ENCODE measurements at regions not wholly inside any gene's neighbourhood (a gene's known extent, or its start where the extent isn't known, plus 50 kb on each side); places are given as distances from the start of the nearest gene placed in this dataset.

- 81 to 90% methylated on average over 1 of the region's 1 CpG for WGBS, 2 donors
- TF ChIP-seq POLR2A (IDR thresholded peaks at IDR 0.05) (no peak), CTCF (IDR thresholded peaks at IDR 0.05) (no peak), EP300 (IDR thresholded peaks at IDR 0.05) (no peak), POLR2AphosphoS5 (IDR thresholded peaks at IDR 0.05) (no peak)
Observed at GRCh38 chr9:118148990-118149389, 444.8 kb downstream of the TLR4 start.

GRCh38 chr9:118156846-118157245 lies 452.6 kb downstream of the TLR4 start:
- H3K27ac ChIP-seq = no peak overlapping the region
- H3K4me1 ChIP-seq = no peaks in the 10 kb centered on the region
- no peaks in the 10 kb centered on the region for H3K9me3 ChIP-seq
- ATAC-seq (ENCODE audit: low FRiP score in 2 of 2) (no peak), DNase-seq (no peak)
- no peaks in the 10 kb centered on the region for H3K36me3 ChIP-seq
- WGBS, 2 donors = 71 to 76% methylated on average over 6 of the region's 6 CpGs
- H3K27me3 ChIP-seq = no peaks in the 10 kb centered on the region
- no peak overlapping the region for H3K4me3 ChIP-seq
- no peak for TF ChIP-seq POLR2A (IDR thresholded peaks at IDR 0.05)

More at GRCh38 chr9:118148990-118149389, 444.8 kb downstream of the TLR4 start:
- ATAC-seq (ENCODE audit: low FRiP score in 2 of 2) (no peak), DNase-seq (no peak)
- Histone ChIP-seq H3K27me3 (no peaks in the 10 kb centered on the region), H3K36me3 (no peaks in the 10 kb centered on the region), H3K4me3 (no peak overlapping the region), H3K4me1 (no peaks in the 10 kb centered on the region), H3K27ac (no peak overlapping the region), H3K9me3 (no peaks in the 10 kb centered on the region)

GRCh38 chr9:118162716-118163115 lies 458.5 kb downstream of the TLR4 start:
- DNase-seq (no peak), ATAC-seq (ENCODE audit: low FRiP score in 2 of 2) (no peak)
- Histone ChIP-seq H3K36me3 (no peaks in the 10 kb centered on the region), H3K27ac (no peak overlapping the region), H3K9me3 (no peaks in the 10 kb centered on the region), H3K4me1 (no peaks in the 10 kb centered on the region), H3K4me3 (no peak overlapping the region), H3K27me3 (no peaks in the 10 kb centered on the region)
- 84 to 87% methylated on average over 3 of the region's 3 CpGs for WGBS, 2 donors
- TF ChIP-seq POLR2AphosphoS5 (IDR thresholded peaks at IDR 0.05) = no peak
- no peak for TF ChIP-seq POLR2A (IDR thresholded peaks at IDR 0.05)
- TF ChIP-seq EP300 (IDR thresholded peaks at IDR 0.05) = no peak
- TF ChIP-seq CTCF (IDR thresholded peaks at IDR 0.05) = no peak

- no peaks in the 10 kb centered on the region for H3K9me3 ChIP-seq
- no peaks in the 10 kb centered on the region for H3K27me3 ChIP-seq
- 79 to 94% methylated on average over 2 of the region's 2 CpGs for WGBS, 2 donors
- TF ChIP-seq EP300 (IDR thresholded peaks at IDR 0.05) (no peak), POLR2A (IDR thresholded peaks at IDR 0.05) (no peak), POLR2AphosphoS5 (IDR thresholded peaks at IDR 0.05) (no peak), CTCF (IDR thresholded peaks at IDR 0.05) (no peak)
- H3K27ac ChIP-seq = no peak overlapping the region
- no peak overlapping the region for H3K4me3 ChIP-seq
- DNase-seq (no peak), ATAC-seq (ENCODE audit: low FRiP score in 2 of 2) (no peak)
- no peaks in the 10 kb centered on the region for H3K4me1 ChIP-seq
- no peaks in the 10 kb centered on the region for H3K36me3 ChIP-seq
Observed at GRCh38 chr9:118163751-118164150, 459.5 kb downstream of the TLR4 start.

GRCh38 chr9:118165451-118165850 lies 461.2 kb downstream of the TLR4 start:
- Histone ChIP-seq H3K4me1 (no peaks in the 10 kb centered on the region), H3K4me3 (no peak overlapping the region), H3K9me3 (no peaks in the 10 kb centered on the region), H3K36me3 (no peaks in the 10 kb centered on the region), H3K27ac (no peak overlapping the region), H3K27me3 (no peaks in the 10 kb centered on the region)
- TF ChIP-seq POLR2A (IDR thresholded peaks at IDR 0.05) (no peak), POLR2AphosphoS5 (IDR thresholded peaks at IDR 0.05) (no peak), EP300 (IDR thresholded peaks at IDR 0.05) (no peak), CTCF (IDR thresholded peaks at IDR 0.05) (no peak)
- DNase-seq (no peak), ATAC-seq (ENCODE audit: low FRiP score in 2 of 2) (no peak)
- WGBS, 2 donors = 73 to 79% methylated on average over 1 of the region's 1 CpG

Measured in upper lobe of left lung (tissue), 6 donors.